Jurkat, Clone E6-1 (cell line): ENCODE measurements at regions not wholly inside any gene's neighbourhood (a gene's known extent, or its start where the extent isn't known, plus 50 kb on each side); places are given as distances from the start of the nearest gene placed in this dataset.
"Not testable (repeated sequence)": the region's sequence is repeated elsewhere in the genome, so short reads cannot be mapped to it uniquely, and the experiment has no call there.

Experiments
- DNase-seq: peaks from one replicate; pipeline ENCODE4 v3.0.0-alpha.2; 2011; ENCODE audit warnings: low read depth, low spot score
- H3K4me3 ChIP-seq: 2 replicates; pipeline ENCODE4 v1.5.1; 2011; ENCODE audit warnings: mild to moderate bottlenecking, low read length, control low read depth, moderate library complexity

DNA sequence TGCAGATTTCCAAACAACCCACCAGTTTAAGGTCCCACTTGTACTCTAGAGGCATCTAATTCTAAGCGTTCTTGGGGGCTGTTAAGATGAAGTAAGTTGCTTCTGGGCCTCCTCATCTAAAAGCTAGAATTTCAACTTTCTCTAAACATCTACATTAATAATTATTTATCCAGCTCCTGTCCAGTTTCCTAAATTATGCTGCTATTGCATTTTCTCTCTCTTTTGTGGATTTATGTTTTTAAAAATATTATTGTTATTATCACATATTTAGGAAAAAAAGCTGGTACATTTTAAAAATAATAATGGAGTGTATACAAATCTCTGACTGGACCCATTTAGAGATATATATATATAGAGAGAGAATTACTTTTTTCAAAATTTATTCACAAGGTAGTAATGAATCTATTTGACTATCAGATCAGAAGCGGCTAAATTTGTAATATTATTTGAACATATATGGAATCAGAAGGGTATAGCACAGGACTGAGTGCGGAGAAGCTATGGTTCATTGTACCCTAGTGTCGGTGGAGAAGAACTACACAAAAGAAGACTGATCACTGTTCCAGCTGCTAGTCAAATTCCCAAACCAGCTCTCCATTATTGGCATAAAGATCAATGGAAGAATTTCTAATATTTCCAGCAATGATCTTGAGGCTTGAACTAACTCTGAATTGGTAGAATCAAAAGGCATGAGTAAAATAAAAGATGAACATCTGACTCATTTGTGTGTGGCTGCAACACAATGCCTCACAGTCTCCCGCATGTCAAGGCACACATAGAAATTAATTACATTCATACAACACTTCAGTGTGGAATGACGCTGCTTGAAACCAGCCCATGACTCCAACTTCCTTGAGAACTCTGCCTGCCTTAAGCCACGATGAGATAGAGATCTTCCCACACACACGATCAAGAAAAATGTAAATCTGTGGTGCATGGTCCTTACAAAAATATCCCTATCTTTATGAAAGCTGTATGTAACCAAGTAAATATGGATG is 433.4 kb upstream of the OR4E1 start:
- no peak for DNase-seq
- no peak overlapping the region for H3K4me3 ChIP-seq

DNA sequence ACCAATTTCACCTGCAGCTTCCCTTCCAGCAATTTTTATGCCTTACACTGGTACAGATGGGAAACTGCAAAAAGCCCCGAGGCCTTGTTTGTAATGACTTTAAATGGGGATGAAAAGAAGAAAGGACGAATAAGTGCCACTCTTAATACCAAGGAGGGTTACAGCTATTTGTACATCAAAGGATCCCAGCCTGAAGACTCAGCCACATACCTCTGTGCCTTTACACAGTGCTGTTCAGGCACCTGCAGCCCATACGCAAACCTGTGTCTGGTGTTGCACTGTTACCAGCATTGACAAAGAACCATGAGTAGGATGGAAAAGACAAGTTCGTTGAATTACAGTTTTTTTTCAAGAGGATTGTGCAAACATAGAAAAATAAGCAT is 432.0 kb upstream of the OR4E1 start:
- no peak for DNase-seq
- H3K4me3 ChIP-seq, result no peak overlapping the region

- no peak for DNase-seq
- H3K4me3 ChIP-seq, result no peak overlapping the region
Measured at GRCh38 chr14:22105006-22105623, 431.5 kb upstream of the OR4E1 start.

- not testable (repeated sequence) for H3K4me3 ChIP-seq, DNase-seq
Measured at GRCh38 chr14:22100764-22101120, 427.1 kb upstream of the OR4E1 start.

- H3K4me3 ChIP-seq, result no peak overlapping the region
- DNase-seq, result no peak
Measured at GRCh38 chr14:22099942-22100763, 426.5 kb upstream of the OR4E1 start.

DNA sequence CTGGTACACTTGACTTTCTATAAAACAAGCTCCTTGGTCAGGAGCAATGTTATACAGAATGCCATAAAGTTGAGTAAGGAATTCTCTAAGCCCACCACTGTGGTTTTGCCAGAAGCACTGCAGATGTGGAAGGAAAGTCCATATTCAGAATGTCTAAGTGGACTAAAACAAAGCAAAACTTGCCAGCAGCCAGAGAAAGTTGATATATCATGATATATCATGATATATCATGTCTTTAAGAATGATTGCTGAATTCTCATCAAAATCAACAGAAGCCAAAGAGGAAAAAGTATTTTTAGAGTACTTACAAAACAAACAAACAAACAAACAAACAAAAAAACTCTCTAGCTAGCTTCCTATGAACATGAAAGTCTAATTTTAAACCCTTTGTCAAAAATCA is 424.8 kb upstream of the OR4E1 start:
- no peak overlapping the region for H3K4me3 ChIP-seq
- no peak for DNase-seq

GRCh38 chr14:22097586-22098292 is 424.1 kb upstream of the OR4E1 start:
- no peak for DNase-seq
- H3K4me3 ChIP-seq, result no peak overlapping the region

GRCh38 chr14:22097072-22097471 is 423.5 kb upstream of the OR4E1 start:
- no peak for DNase-seq
- no peak overlapping the region for H3K4me3 ChIP-seq

DNA sequence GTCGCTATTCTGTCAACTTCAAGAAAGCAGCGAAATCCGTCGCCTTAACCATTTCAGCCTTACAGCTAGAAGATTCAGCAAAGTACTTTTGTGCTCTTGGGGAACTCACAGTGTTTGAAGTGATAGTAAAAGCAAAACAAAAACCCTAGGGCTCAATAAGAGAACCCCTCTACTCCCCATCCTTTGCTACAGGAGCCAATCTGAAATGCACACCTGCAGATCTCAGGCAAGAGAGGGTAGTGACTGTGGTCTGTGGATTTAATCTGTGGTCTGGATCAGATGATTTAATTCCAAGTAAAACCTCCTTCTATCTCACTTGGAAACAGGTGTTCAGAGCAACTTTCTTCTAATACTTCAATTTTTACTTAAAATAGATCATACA is 422.9 kb upstream of the OR4E1 start:
- no peak for DNase-seq
- H3K4me3 ChIP-seq, result no peak overlapping the region

DNA sequence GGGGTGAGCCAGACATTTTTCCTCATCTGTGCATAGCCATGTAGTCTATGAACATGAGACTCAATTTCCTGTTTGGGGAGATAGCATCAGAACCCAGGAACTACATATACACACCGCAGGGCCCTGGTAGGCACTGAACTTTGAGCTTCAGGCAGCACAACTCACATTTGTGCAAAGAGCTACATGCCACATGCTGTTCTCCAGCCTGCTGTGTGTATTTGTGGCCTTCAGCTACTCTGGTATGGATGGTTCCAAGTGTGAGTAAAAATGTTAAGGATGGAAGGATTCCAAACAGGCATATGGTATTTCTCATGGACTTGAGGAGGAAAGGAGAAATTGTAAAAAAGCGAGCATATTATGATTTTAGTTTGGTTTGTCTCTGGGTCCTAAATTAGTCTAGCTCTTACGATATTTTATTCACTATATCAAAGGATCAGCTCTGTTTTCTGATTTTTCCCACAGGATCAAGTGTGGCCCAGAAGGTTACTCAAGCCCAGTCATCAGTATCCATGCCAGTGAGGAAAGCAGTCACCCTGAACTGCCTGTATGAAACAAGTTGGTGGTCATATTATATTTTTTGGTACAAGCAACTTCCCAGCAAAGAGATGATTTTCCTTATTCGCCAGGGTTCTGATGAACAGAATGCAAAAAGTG is 422.4 kb upstream of the OR4E1 start:
- H3K4me3 ChIP-seq, result no peak overlapping the region
- no peak for DNase-seq

DNA sequence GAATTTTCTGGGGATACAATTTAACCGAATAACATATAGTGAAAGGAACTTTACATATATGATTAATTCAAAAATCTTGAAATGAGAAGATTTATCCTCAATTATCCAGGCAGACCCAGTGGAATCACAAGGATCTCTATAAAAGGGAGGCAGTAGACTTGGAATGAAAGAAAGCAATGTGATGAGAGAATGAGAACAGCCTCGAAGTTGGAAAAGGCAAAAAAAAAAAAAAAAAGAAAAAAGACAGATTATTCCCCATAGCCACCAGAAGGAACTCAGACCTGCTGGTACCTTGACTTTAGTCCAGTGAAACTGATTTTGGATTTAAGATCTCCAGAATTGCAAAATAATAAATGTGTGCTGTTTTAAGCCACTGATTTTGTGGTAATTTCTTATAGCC is 416.3 kb upstream of the OR4E1 start:
- DNase-seq, result no peak

GRCh38 chr14:22088614-22089342 is 415.2 kb upstream of the OR4E1 start:
- no peak overlapping the region for H3K4me3 ChIP-seq
- no peak for DNase-seq

More for the DNA sequence above, 416.3 kb upstream of the OR4E1 start:
- no peak overlapping the region for H3K4me3 ChIP-seq

DNA sequence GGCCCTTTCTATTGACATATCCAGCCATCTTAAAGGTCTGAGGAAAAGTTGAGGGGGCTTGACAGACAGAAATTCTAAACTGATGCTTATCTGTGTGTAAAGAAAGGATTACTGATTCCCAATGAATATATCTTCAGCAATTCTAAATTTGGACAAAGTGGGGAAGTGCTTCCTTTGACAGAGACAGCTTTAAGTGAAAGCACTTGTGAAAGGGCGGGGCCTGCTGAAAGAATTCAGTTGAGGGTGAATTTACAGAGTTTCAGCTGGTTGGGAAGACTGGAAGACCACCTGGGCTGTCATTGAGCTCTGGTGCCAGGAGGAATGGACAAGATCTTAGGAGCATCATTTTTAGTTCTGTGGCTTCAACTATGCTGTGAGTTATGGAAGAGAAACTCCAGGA is 412.5 kb upstream of the OR4E1 start:
- H3K4me3 ChIP-seq, result no peak overlapping the region
- no peak for DNase-seq

DNA sequence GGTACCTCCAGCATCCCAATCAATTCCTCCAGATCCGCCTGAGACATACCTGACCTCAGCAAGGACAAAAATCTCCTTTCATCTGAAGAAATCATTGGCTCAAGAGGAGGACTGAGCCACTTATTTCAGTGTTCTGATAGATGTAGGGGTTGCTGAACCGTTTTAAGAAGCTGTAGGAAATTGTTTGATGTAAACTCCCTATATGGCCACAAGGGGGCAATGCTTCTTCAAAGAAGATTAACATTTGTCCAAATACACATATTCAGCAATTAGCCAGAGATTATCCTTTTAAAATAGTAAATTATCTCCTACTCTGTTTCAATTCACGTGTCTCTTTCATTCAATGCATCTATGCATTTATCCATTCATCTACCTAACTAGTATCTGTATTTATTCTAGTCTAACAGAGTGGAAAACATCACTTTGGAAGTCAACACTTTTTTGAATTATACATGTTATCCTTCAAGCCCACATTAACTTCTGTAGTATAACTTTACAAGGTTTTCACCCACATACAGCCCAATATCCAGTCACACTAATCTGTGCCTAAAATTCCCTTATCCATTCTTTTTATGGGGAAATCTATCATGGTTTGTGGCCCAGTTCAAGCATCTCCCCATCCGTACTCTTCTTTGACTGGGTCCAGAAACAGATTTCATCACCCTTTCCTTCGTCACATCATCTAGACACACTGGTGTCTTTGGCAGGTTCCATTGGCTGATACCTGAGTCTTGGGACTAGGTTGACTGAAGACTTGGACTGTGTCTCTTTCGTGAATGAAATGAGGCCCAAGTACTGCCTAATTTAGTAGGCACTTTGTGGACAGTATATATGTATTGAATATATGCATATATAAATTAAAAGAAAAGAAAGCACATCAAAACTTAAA is 411.0 kb upstream of the OR4E1 start:
- no peak for DNase-seq
- no peak overlapping the region for H3K4me3 ChIP-seq

GRCh38 chr14:22081337-22081736 is 407.7 kb upstream of the OR4E1 start:
- H3K4me3 ChIP-seq, result no peak overlapping the region

DNA sequence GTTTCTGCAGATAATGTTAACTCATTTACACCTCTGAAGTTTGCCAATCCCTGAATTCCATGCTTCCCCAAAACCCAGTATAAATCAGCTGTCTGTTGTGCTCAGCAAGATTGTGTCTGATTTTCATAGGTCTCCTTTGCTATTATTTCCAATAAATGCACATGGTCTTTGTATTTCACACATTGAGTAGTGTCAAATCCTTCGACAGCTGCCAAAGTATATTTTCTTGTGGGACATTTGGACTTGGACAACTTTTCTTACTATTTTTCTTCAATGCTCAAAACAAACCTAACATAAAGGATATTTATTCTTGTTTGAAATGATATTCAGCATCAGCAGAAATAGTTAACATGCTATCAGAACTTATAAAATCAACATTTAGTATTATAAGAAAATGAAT is 406.1 kb upstream of the OR4E1 start:
- H3K4me3 ChIP-seq, result no peak overlapping the region
- no peak for DNase-seq

More at GRCh38 chr14:22081337-22081736, 407.7 kb upstream of the OR4E1 start:
- no peak for DNase-seq

DNA sequence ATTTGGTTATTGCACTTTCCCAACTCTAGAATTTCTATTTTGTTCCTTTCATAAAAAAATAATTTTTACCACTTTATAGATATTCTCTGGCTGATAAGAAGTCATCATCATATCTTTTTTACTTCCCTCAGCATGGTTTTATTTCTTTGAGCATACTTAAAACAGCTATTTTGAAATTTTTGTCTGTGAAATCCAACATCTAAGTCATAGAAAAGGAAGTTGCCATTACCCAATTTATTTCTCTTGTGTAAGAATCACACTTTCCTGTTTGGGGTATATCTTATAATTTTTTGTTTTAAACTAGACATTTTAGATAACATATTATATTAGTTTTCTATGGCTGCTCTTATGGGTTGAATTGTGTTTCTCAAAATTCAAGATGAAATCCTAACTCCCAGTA is 400.2 kb upstream of the OR4E1 start:
- DNase-seq, result no peak
- no peak overlapping the region for H3K4me3 ChIP-seq
